ENCODE measurements at regions not wholly inside any gene's neighbourhood (a gene's known extent, or its start where the extent isn't known, plus 50 kb on each side); places are given as distances from the start of the nearest gene placed in this dataset.

DNA sequence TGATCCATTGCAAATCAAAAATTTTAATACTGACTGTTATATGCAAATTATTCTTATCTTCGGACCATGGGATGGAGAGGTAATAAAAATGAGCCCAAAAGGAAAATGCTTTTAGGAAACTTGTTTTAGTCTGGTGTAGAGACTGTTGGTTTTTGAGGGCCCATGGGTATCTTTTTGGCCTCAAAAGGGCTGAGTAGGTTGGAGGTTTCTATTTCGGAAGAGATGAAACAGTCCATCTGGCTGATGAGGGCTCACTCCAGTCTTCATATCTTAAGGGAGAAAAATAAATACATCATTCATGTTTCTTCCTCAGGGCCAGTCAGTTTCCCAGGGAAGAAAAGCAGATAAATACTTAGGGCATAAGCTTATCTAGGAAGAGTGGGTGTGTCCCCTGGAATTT, 290.7 kb downstream of the RMST start:
- ChIA-PET CTCF (ENCODE audit: low intra/inter-chr PET ratio) (no interaction called here), POLR2A (no interaction called here)
- Histone ChIP-seq H3K9me1 (ENCODE audit: control insufficient read depth, insufficient read depth, low read length) (no peaks in the 10 kb centered on the region), H3K9ac (ENCODE audit: insufficient read depth in 1 of 2, low read depth in 2 of 2, low read length in 2 of 2) (no peak overlapping the region), H3K4me3 (no peak overlapping the region), H3K4me2 (ENCODE audit: insufficient read depth, low read length) (no peak overlapping the region), H3K36me3 (ENCODE audit: control insufficient read depth, insufficient read depth, low read length) (no peaks in the 10 kb centered on the region), H3K4me1 (replicated peaks in 1 of 2; ENCODE audit: control insufficient read depth in 2 of 2, insufficient read depth in 2 of 2, low read length in 2 of 2) (no peaks in the 10 kb centered on the region), H4K20me1 (replicated peaks; ENCODE audit: control insufficient read depth, insufficient read depth, low read length) (no peaks in the 10 kb centered on the region), H3K27me3 (ENCODE audit: control insufficient read depth in 2 of 2, insufficient read depth in 2 of 2, low read length in 2 of 2) (no peaks in the 10 kb centered on the region), H3K9me3 (replicated peaks; ENCODE audit: control insufficient read depth, insufficient read depth, low read depth, low read length) (no peaks in the 10 kb centered on the region), H3K27ac (ENCODE audit: extremely low read depth, low read depth, low read length) (no peak overlapping the region), H3K79me2 (ENCODE audit: control insufficient read depth, insufficient read depth, low read length) (no peaks in the 10 kb centered on the region), H2AFZ (ENCODE audit: low read depth, low read length) (no peak overlapping the region)
- intact Hi-C loops (cut with micrococcal nuclease), result no loop called here
- no peak for DNase-seq (ENCODE audit: extremely low read depth in 1 of 4, low spot score in 3 of 4)
- 0% methylated on average over 2 of the region's 2 CpGs for WGBS (ENCODE audit: insufficient coverage, low coverage, missing lambda C conversion rate)
- in situ Hi-C loops (cut with MboI), result no loop called here
- no peak for ATAC-seq
- BruUV-seq (replicated peaks), result no TSS peak
- FAIRE-seq, result no peak
- TF ChIP-seq SPI1 (IDR thresholded peaks at IDR 0.05; ENCODE audit: borderline replicate concordance, low read depth, low read length) (no peak), NCOA6 (IDR thresholded peaks at IDR 0.05) (no peak), SAP30 (IDR thresholded peaks at IDR 0.05; ENCODE audit: borderline replicate concordance, insufficient read depth, low read depth, low read length, poor library complexity, severe bottlenecking) (no peak), NCOA4 (IDR thresholded peaks at IDR 0.05; ENCODE audit: partially characterized antibody) (no peak), PHB (CRISPR knock-in tag; IDR thresholded peaks at IDR 0.05) (no peak), MECOM (CRISPR knock-in tag; IDR thresholded peaks at IDR 0.05) (no peak), XRCC4 (IDR thresholded peaks at IDR 0.05; ENCODE audit: extremely low read depth, insufficient read depth, insufficient read length) (no peak), ATF3 (IDR thresholded peaks at IDR 0.05) (no peak), ATF3 (CRISPR knock-in tag; conservative IDR thresholded peaks at IDR 0.05) (no peak)
- TF ChIP-seq, protein P1, sequence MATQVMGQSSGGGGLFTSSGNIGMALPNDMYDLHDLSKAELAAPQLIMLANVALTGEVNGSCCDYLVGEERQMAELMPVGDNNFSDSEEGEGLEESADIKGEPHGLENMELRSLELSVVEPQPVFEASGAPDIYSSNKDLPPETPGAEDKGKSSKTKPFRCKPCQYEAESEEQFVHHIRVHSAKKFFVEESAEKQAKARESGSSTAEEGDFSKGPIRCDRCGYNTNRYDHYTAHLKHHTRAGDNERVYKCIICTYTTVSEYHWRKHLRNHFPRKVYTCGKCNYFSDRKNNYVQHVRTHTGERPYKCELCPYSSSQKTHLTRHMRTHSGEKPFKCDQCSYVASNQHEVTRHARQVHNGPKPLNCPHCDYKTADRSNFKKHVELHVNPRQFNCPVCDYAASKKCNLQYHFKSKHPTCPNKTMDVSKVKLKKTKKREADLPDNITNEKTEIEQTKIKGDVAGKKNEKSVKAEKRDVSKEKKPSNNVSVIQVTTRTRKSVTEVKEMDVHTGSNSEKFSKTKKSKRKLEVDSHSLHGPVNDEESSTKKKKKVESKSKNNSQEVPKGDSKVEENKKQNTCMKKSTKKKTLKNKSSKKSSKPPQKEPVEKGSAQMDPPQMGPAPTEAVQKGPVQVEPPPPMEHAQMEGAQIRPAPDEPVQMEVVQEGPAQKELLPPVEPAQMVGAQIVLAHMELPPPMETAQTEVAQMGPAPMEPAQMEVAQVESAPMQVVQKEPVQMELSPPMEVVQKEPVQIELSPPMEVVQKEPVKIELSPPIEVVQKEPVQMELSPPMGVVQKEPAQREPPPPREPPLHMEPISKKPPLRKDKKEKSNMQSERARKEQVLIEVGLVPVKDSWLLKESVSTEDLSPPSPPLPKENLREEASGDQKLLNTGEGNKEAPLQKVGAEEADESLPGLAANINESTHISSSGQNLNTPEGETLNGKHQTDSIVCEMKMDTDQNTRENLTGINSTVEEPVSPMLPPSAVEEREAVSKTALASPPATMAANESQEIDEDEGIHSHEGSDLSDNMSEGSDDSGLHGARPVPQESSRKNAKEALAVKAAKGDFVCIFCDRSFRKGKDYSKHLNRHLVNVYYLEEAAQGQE (IDR thresholded peaks at IDR 0.05; ENCODE audit: borderline replicate concordance), result no peak
- TF ChIP-seq, protein P1 (CRISPR knock-in tag; IDR thresholded peaks at IDR 0.05; ENCODE audit: low read depth), result no peak

All from K562 (cell line).